ENCODE measurements at regions not wholly inside any gene's neighbourhood (a gene's known extent, or its start where the extent isn't known, plus 50 kb on each side); places are given as distances from the start of the nearest gene placed in this dataset.

GRCh38 chr1:55574691-55575225, 359.6 kb upstream of the USP24 start (continued):
- no peak for TF ChIP-seq NR1H2 (CRISPR knock-in tag; IDR thresholded peaks at IDR 0.05)
- TF ChIP-seq ZNF317 (CRISPR knock-in tag; IDR thresholded peaks at IDR 0.05; ENCODE audit: borderline replicate concordance, low read depth), result no peak
- no peak for TF ChIP-seq ZBTB43 (CRISPR knock-in tag; IDR thresholded peaks at IDR 0.05)
- TF ChIP-seq PRRX2 (CRISPR knock-in tag; IDR thresholded peaks at IDR 0.05), result no peak
- no peak for TF ChIP-seq GABPB1 (CRISPR knock-in tag; IDR thresholded peaks at IDR 0.05)
- no peak for TF ChIP-seq GTF2I (CRISPR knock-in tag; conservative IDR thresholded peaks at IDR 0.05)
- TF ChIP-seq USF1 (CRISPR knock-in tag; IDR thresholded peaks at IDR 0.05), result no peak

GRCh38 chr1:55572878-55573734, 357.9 kb upstream of the USP24 start:
- POLR2A ChIA-PET, result no interaction called here

More at GRCh38 chr1:55572878-55573734, 357.9 kb upstream of the USP24 start:
- peaks cover 2% of the 10 kb centered on the region; the same call in 1 of the 2 replicates for H3K27me3 Mint-ChIP-seq (ENCODE audit: low read depth)
- H3K36me3 Mint-ChIP-seq, result peaks cover 8% of the 10 kb centered on the region
- H3K4me1 Mint-ChIP-seq, result peaks cover 8% of the 10 kb centered on the region
- TF ChIP-seq ATF1 (CRISPR knock-in tag; IDR thresholded peaks at IDR 0.05) (no peak), ZBTB21 (CRISPR knock-in tag; IDR thresholded peaks at IDR 0.05; ENCODE audit: borderline replicate concordance) (no peak), IRF2 (CRISPR knock-in tag; IDR thresholded peaks at IDR 0.05; ENCODE audit: borderline replicate concordance, low read depth) (no peak), ESRRA (CRISPR knock-in tag; IDR thresholded peaks at IDR 0.05; ENCODE audit: borderline replicate concordance) (no peak), GTF2I (CRISPR knock-in tag; conservative IDR thresholded peaks at IDR 0.05) (no peak), FOXP4 (CRISPR knock-in tag; IDR thresholded peaks at IDR 0.05) (no peak), CREM (CRISPR knock-in tag; IDR thresholded peaks at IDR 0.05) (no peak), FOXJ3 (CRISPR knock-in tag; IDR thresholded peaks at IDR 0.05; ENCODE audit: borderline replicate concordance) (no peak), SP1 (CRISPR knock-in tag; conservative IDR thresholded peaks at IDR 0.05) (no peak), SMAD3 (CRISPR knock-in tag; IDR thresholded peaks at IDR 0.05; ENCODE audit: borderline replicate concordance) (no peak), ZNF425 (CRISPR knock-in tag; conservative IDR thresholded peaks at IDR 0.05) (no peak), NR3C1 (CRISPR knock-in tag; conservative IDR thresholded peaks at IDR 0.05; ENCODE audit: low read depth) (no peak)
- CTCF ChIA-PET, result no interaction called here
- ATAC-seq (no peak), DNase-seq (ENCODE audit: low spot score) (no peak)
- H3K4me3 Mint-ChIP-seq, result no peak overlapping the region
- peaks cover 13% of the 10 kb centered on the region for H3K9me3 Mint-ChIP-seq
- H3K27ac Mint-ChIP-seq, result no peak overlapping the region
